ENCODE measurements at regions not wholly inside any gene's neighbourhood (a gene's known extent, or its start where the extent isn't known, plus 50 kb on each side); places are given as distances from the start of the nearest gene placed in this dataset.
A peak's percentile ranks its signal among the peaks of the same experiment; 100 is the strongest.
"Not testable (repeated sequence)": the region's sequence is repeated elsewhere in the genome, so short reads cannot be mapped to it uniquely, and the experiment has no call there.

- ATAC-seq (no peak), DNase-seq (no peak)
- intact Hi-C loops (cut with micrococcal nuclease), result no loop called here
Observed at GRCh38 chr7:28316489-28316888, 95.8 kb upstream of the CREB5 start.

GRCh38 chr7:28318101-28318762, 94.1 kb upstream of the CREB5 start:
- intact Hi-C loops (cut with micrococcal nuclease), result no loop called here
- DNase-seq (no peak), ATAC-seq (no peak)

GRCh38 chr7:28323833-28324232, 88.5 kb upstream of the CREB5 start:
- DNase-seq, result no peak
- intact Hi-C loops (cut with micrococcal nuclease), result no loop called here
- no peak for ATAC-seq

- intact Hi-C loops (cut with micrococcal nuclease), result no loop called here
- no peak for DNase-seq
- no peak for ATAC-seq
Observed at GRCh38 chr7:28328146-28328545, 84.2 kb upstream of the CREB5 start.

- no peak for ATAC-seq
- intact Hi-C loops (cut with micrococcal nuclease), result no loop called here
- no peak for DNase-seq
Observed at GRCh38 chr7:28328822-28329660, 83.3 kb upstream of the CREB5 start.

GRCh38 chr7:28329661-28330363, 82.5 kb upstream of the CREB5 start:
- peak; percentile 41 for ATAC-seq
- intact Hi-C loops (cut with micrococcal nuclease), result no loop called here
- DNase-seq, result no peak

GRCh38 chr7:28330384-28331070, 81.8 kb upstream of the CREB5 start:
- intact Hi-C loops (cut with micrococcal nuclease), result no loop called here
- DNase-seq (no peak), ATAC-seq (no peak)

- intact Hi-C loops (cut with micrococcal nuclease), result no loop called here
- DNase-seq, result no peak
- no peak for ATAC-seq
Observed at GRCh38 chr7:28332046-28332445, 80.3 kb upstream of the CREB5 start.

GRCh38 chr7:28333548-28333947, 78.8 kb upstream of the CREB5 start:
- intact Hi-C loops (cut with micrococcal nuclease); ATAC-seq; DNase-seq: not testable (repeated sequence)

- no peak for DNase-seq
Observed at GRCh38 chr7:28336806-28337205, 75.5 kb upstream of the CREB5 start.

GRCh38 chr7:28338041-28338440, 74.3 kb upstream of the CREB5 start:
- DNase-seq (no peak), ATAC-seq (no peak)
- intact Hi-C loops (cut with micrococcal nuclease), result no loop called here

More at GRCh38 chr7:28336806-28337205, 75.5 kb upstream of the CREB5 start:
- ATAC-seq, result no peak
- intact Hi-C loops (cut with micrococcal nuclease), result no loop called here

GRCh38 chr7:28343462-28343861, 68.9 kb upstream of the CREB5 start:
- DNase-seq, result no peak

GRCh38 chr7:28346256-28346655, 66.1 kb upstream of the CREB5 start:
- intact Hi-C loops (cut with micrococcal nuclease), result no loop called here
- no peak for DNase-seq
- ATAC-seq, result no peak

More at GRCh38 chr7:28343462-28343861, 68.9 kb upstream of the CREB5 start:
- no peak for ATAC-seq
- intact Hi-C loops (cut with micrococcal nuclease), result no loop called here

GRCh38 chr7:28346676-28347363, 65.5 kb upstream of the CREB5 start:
- no peak for ATAC-seq
- intact Hi-C loops (cut with micrococcal nuclease), result no loop called here

GRCh38 chr7:28347475-28348318, 64.6 kb upstream of the CREB5 start:
- ATAC-seq, result peak; percentile 87
- intact Hi-C loops (cut with micrococcal nuclease), result no loop called here
- no peak for DNase-seq

More at GRCh38 chr7:28346676-28347363, 65.5 kb upstream of the CREB5 start:
- no peak for DNase-seq

GRCh38 chr7:28348636-28349035, 63.7 kb upstream of the CREB5 start:
- intact Hi-C loops (cut with micrococcal nuclease), result no loop called here
- DNase-seq (peak; percentile 66), ATAC-seq (peak; percentile 93)

GRCh38 chr7:28349637-28350036, 62.7 kb upstream of the CREB5 start:
- no peak for ATAC-seq
- DNase-seq, result no peak
- intact Hi-C loops (cut with micrococcal nuclease), result no loop called here

GRCh38 chr7:28350662-28351061, 61.7 kb upstream of the CREB5 start:
- intact Hi-C loops (cut with micrococcal nuclease), result no loop called here
- no peak for ATAC-seq
- DNase-seq, result no peak
